ENCODE measurements at regions not wholly inside any gene's neighbourhood (a gene's known extent, or its start where the extent isn't known, plus 50 kb on each side); places are given as distances from the start of the nearest gene placed in this dataset.

DNA sequence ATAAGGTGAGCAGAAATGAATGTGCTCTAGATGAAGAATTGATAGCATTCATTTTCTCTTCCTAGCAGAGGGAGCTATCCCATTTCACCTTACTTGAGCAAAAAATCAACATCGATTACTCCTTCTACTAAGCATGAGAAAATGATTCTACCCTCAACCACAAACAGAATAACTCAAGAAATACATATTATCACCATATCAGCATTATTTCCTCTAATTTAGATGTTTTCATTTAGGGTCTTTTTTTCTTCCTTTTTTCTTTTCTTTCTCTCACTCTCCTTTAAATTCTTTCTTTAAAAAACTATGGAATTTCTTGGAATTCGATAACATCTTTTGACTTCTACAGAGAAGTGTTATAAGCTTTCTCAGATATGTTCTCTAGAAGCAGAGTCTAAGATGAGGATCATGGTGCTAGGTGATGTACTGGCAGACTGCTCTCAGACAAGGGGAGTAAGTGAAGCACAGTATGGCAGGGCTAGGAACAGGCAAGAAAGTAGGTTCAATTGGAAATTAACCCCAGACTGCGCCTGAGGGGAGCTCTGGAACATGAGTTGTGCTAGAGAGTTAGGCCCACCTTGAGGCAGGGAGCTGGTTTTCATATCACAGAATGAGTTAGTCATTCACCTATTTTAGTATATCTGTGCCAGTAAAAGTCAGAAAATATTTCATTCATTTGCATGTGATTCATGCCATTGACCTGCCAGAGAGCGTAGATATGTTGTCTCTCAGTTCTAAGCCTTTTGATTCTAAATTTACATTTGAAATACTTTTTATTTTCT lies 279.2 kb upstream of the KCNH8 start:
- WGBS, 2 experiments (ENCODE audit: extremely low coverage in 2 of 2, insufficient read length in 1 of 2): no CpG with 5 or more reads among the region's 4 CpGs
- TF ChIP-seq POLR2A (IDR thresholded peaks at IDR 0.05; ENCODE audit: low read depth, low read length): no peak
- TF ChIP-seq, protein P1, sequence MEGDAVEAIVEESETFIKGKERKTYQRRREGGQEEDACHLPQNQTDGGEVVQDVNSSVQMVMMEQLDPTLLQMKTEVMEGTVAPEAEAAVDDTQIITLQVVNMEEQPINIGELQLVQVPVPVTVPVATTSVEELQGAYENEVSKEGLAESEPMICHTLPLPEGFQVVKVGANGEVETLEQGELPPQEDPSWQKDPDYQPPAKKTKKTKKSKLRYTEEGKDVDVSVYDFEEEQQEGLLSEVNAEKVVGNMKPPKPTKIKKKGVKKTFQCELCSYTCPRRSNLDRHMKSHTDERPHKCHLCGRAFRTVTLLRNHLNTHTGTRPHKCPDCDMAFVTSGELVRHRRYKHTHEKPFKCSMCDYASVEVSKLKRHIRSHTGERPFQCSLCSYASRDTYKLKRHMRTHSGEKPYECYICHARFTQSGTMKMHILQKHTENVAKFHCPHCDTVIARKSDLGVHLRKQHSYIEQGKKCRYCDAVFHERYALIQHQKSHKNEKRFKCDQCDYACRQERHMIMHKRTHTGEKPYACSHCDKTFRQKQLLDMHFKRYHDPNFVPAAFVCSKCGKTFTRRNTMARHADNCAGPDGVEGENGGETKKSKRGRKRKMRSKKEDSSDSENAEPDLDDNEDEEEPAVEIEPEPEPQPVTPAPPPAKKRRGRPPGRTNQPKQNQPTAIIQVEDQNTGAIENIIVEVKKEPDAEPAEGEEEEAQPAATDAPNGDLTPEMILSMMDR (conservative IDR thresholded peaks at IDR 0.05; ENCODE audit: low read depth, low read length): no peak
- TF ChIP-seq RAD21 (IDR thresholded peaks at IDR 0.05; ENCODE audit: low read length): no peak
- TF ChIP-seq FOS (IDR thresholded peaks at IDR 0.05; ENCODE audit: low read depth, low read length): no peak
- TF ChIP-seq MAZ (IDR thresholded peaks at IDR 0.05; ENCODE audit: borderline replicate concordance, low read depth, low read length): no peak
- no peak for TF ChIP-seq BHLHE40 (IDR thresholded peaks at IDR 0.05; ENCODE audit: low read depth, low read length)
- TF ChIP-seq CEBPB (IDR thresholded peaks at IDR 0.05; ENCODE audit: low read depth, low read length): no peak
- no peak for TF ChIP-seq MXI1 (IDR thresholded peaks at IDR 0.05; ENCODE audit: borderline replicate concordance, low read depth, low read length)
- TF ChIP-seq CHD1 (IDR thresholded peaks at IDR 0.05; ENCODE audit: low read depth, low read length): no peak
- no peak for TF ChIP-seq RCOR1 (IDR thresholded peaks at IDR 0.05; ENCODE audit: insufficient replicate concordance, low read length)
- TF ChIP-seq MAFK (IDR thresholded peaks at IDR 0.05; ENCODE audit: low read depth, low read length): no peak
- TF ChIP-seq, protein P2, sequence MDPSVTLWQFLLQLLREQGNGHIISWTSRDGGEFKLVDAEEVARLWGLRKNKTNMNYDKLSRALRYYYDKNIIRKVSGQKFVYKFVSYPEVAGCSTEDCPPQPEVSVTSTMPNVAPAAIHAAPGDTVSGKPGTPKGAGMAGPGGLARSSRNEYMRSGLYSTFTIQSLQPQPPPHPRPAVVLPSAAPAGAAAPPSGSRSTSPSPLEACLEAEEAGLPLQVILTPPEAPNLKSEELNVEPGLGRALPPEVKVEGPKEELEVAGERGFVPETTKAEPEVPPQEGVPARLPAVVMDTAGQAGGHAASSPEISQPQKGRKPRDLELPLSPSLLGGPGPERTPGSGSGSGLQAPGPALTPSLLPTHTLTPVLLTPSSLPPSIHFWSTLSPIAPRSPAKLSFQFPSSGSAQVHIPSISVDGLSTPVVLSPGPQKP (IDR thresholded peaks at IDR 0.05; ENCODE audit: borderline replicate concordance, low read depth, low read length): no peak
- TF ChIP-seq, protein P3, sequence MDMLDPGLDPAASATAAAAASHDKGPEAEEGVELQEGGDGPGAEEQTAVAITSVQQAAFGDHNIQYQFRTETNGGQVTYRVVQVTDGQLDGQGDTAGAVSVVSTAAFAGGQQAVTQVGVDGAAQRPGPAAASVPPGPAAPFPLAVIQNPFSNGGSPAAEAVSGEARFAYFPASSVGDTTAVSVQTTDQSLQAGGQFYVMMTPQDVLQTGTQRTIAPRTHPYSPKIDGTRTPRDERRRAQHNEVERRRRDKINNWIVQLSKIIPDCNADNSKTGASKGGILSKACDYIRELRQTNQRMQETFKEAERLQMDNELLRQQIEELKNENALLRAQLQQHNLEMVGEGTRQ (IDR thresholded peaks at IDR 0.05; ENCODE audit: low read depth, low read length): no peak
- Histone ChIP-seq H2BK15ac (ENCODE audit: low read depth, low read length) (no peak overlapping the region), H3K9me3 (ENCODE audit: control insufficient read depth, insufficient read depth, low read length) (peaks cover 7% of the 10 kb centered on the region), H3K36me3 (ENCODE audit: control insufficient read depth, insufficient read depth, low read length) (no peaks in the 10 kb centered on the region), H4K5ac (ENCODE audit: low read depth, low read length) (no peak overlapping the region), H2BK5ac (ENCODE audit: low read depth, low read length, poor library complexity, severe bottlenecking) (no peak overlapping the region), H3K4ac (ENCODE audit: low read depth, low read length) (no peak overlapping the region), H2AFZ (replicated peaks; ENCODE audit: low read length, poor library complexity) (no peak overlapping the region), H3K79me1 (ENCODE audit: low read depth in 1 of 2, low read length in 2 of 2) (no peaks in the 10 kb centered on the region), H3K9me1 (ENCODE audit: insufficient read depth, low read length) (no peaks in the 10 kb centered on the region), H3K27ac (ENCODE audit: insufficient read depth, low read length) (no peak overlapping the region), H2BK20ac (ENCODE audit: low read depth, low read length) (no peak overlapping the region), H3K4me2 (ENCODE audit: low read depth, low read length) (no peak overlapping the region), H2AK5ac (ENCODE audit: low read depth, low read length) (no peak overlapping the region), H3K9ac (ENCODE audit: low read depth, low read length) (no peak overlapping the region), H3K27me3 (ENCODE audit: control insufficient read depth, insufficient read depth, low read length) (no peaks in the 10 kb centered on the region), H4K20me1 (ENCODE audit: insufficient read depth, low read length) (no peaks in the 10 kb centered on the region), H3K4me1 (ENCODE audit: control insufficient read depth, insufficient read depth, low read length) (no peaks in the 10 kb centered on the region), H4K8ac (ENCODE audit: low read depth in 2 of 2, low read length in 2 of 2) (no peak overlapping the region), H3K56ac (ENCODE audit: extremely low read depth, insufficient read depth, low read length) (no peak overlapping the region), H3K18ac (ENCODE audit: low read depth, low read length) (no peak overlapping the region), H2AK9ac (replicated peaks; ENCODE audit: low read depth, low read length, poor library complexity) (no peak overlapping the region), H3K4me3 (ENCODE audit: insufficient read depth, low read depth, low read length) (no peak overlapping the region), H4K91ac (ENCODE audit: insufficient read depth, low read depth, low read length) (no peak overlapping the region), H2BK120ac (ENCODE audit: low read depth, low read length) (no peak overlapping the region), H3K23ac (ENCODE audit: low read depth, low read length) (no peak overlapping the region), H3K14ac (replicated peaks; ENCODE audit: low read depth, low read length) (no peak overlapping the region)
- in situ Hi-C loops (cut with MboI; ENCODE audit: low sequenced_read_pairs): no loop called here
- CTCF ChIA-PET: no interaction called here
- BruUV-seq (replicated peaks): no TSS peak
- dilution Hi-C loops (cut with HindIII; ENCODE audit: low sequenced_read_pairs, unreplicated experiment): no loop called here
- POLR2A ChIA-PET (ENCODE audit: unreplicated experiment): no interaction called here
- DNase-seq (no peak), ATAC-seq (ENCODE audit: low read depth) (no peak)
- intact Hi-C loops (cut with micrococcal nuclease): no loop called here
